WTC11 (cell line): ENCODE measurements at regions not wholly inside any gene's neighbourhood (a gene's known extent, or its start where the extent isn't known, plus 50 kb on each side); places are given as distances from the start of the nearest gene placed in this dataset.

Experiments used
- ATAC-seq: fragments of 200-7000 bp; cut with Tn5 transposase; 2 replicates; pipeline ENCODE4 v1.10.0; 2021; ENCODE audit warnings: mild to moderate bottlenecking, moderate library complexity
- CTCF ChIA-PET: fragments of 300-600 bp; sonication (Branson Sonifier 250); formaldehyde crosslinking; loops from one replicate; lab custom pipeline; 2021; ENCODE audit warnings: antibody characterized with exemption; lab: Charles Lee
- POLR2A ChIA-PET: fragments of 350-600 bp; sonication (Branson Sonifier 250); formaldehyde crosslinking; loops from one replicate; lab custom pipeline; 2021; ENCODE audit warnings: antibody characterized with exemption; lab: Charles Lee
- DNase-seq: peaks from one replicate; pipeline ENCODE4 v3.0.0; 2021; ENCODE audit warnings: low spot score
- H3K27ac Mint-ChIP-seq: 2 replicates; pipeline ENCODE4 v1.8.0; 2021; ENCODE audit warnings: mixed read lengths
- H3K27me3 Mint-ChIP-seq: 2 replicates; pipeline ENCODE4 v1.8.0; 2021; ENCODE audit warnings: low read depth, mild to moderate bottlenecking, moderate library complexity, mixed read lengths
- H3K36me3 Mint-ChIP-seq: 2 replicates; pipeline ENCODE4 v1.8.0; 2021; ENCODE audit warnings: mixed read lengths
- H3K4me1 Mint-ChIP-seq: 2 replicates; pipeline ENCODE4 v1.8.0; 2022; ENCODE audit warnings: mixed read lengths
- H3K4me3 Mint-ChIP-seq: 2 replicates; pipeline ENCODE4 v1.8.0; 2021; ENCODE audit warnings: mild to moderate bottlenecking, moderate library complexity, mixed read lengths
- H3K9me3 Mint-ChIP-seq: 2 replicates; pipeline ENCODE4 v1.8.0; 2021; ENCODE audit warnings: mixed read lengths
- CREB1 ChIP-seq: sonication (generic); formaldehyde crosslinking; IDR thresholded peaks from 2 replicates; pipeline ENCODE4 v1.8.0; 2023; ENCODE audit warnings: mild to moderate bottlenecking, missing genetic modification reagents
- E2F1 ChIP-seq: sonication (generic); formaldehyde crosslinking; IDR thresholded peaks from 2 replicates; pipeline ENCODE4 v1.8.0; 2022; ENCODE audit warnings: mild to moderate bottlenecking, missing genetic modification reagents
- FOXP4 ChIP-seq: sonication (generic); formaldehyde crosslinking; IDR thresholded peaks from 2 replicates; pipeline ENCODE4 v1.8.0; 2022; ENCODE audit warnings: mild to moderate bottlenecking, missing genetic modification reagents
- GTF2I ChIP-seq: fragments of 250-450 bp; sonication (Bioruptor Pico); conservative IDR thresholded peaks from 2 replicates; pipeline ENCODE4 v1.4.0; 2021; ENCODE audit warnings: mild to moderate bottlenecking
- JAZF1 ChIP-seq: fragments of 250-450 bp; sonication (Bioruptor Pico); IDR thresholded peaks from 2 replicates; pipeline ENCODE4 v1.9.0; 2021; ENCODE audit warnings: moderate library complexity, mild to moderate bottlenecking, inconsistent platforms
- MXD4 ChIP-seq: fragments of 250-450 bp; sonication (Bioruptor Pico); IDR thresholded peaks from 2 replicates; pipeline ENCODE4 v1.8.0; 2021; ENCODE audit warnings: mild to moderate bottlenecking, moderate library complexity, borderline replicate concordance
- NFE2L1 ChIP-seq: sonication (generic); formaldehyde crosslinking; IDR thresholded peaks from 2 replicates; pipeline ENCODE4 v1.8.1; 2023; ENCODE audit warnings: missing genetic modification reagents
- PRDM15 ChIP-seq: sonication (generic); formaldehyde crosslinking; IDR thresholded peaks from 2 replicates; pipeline ENCODE4 v1.8.0; 2022; ENCODE audit warnings: missing genetic modification reagents
- PREB ChIP-seq: sonication (generic); formaldehyde crosslinking; IDR thresholded peaks from 2 replicates; pipeline ENCODE4 v1.8.1; 2022; ENCODE audit warnings: mild to moderate bottlenecking, missing genetic modification reagents, moderate library complexity, borderline replicate concordance
- PRRX2 ChIP-seq: fragments of 250-450 bp; sonication (Bioruptor Pico); IDR thresholded peaks from 2 replicates; pipeline ENCODE4 v1.8.0; 2021; ENCODE audit warnings: mild to moderate bottlenecking
- SMAD4 ChIP-seq: sonication (generic); formaldehyde crosslinking; IDR thresholded peaks from 2 replicates; pipeline ENCODE4 v1.8.0; 2022; ENCODE audit warnings: mild to moderate bottlenecking, missing genetic modification reagents
- STAT6 ChIP-seq: sonication (generic); formaldehyde crosslinking; conservative IDR thresholded peaks from 2 replicates; pipeline ENCODE4 v1.8.1; 2023; ENCODE audit warnings: mild to moderate bottlenecking, low read depth, missing genetic modification reagents, moderate library complexity
- TCF7 ChIP-seq: sonication (generic); formaldehyde crosslinking; IDR thresholded peaks from 2 replicates; pipeline ENCODE4 v1.8.0; 2022; ENCODE audit warnings: mild to moderate bottlenecking, low read depth, missing genetic modification reagents, moderate library complexity
- TEAD1 ChIP-seq: sonication (generic); formaldehyde crosslinking; IDR thresholded peaks from 2 replicates; pipeline ENCODE4 v1.8.0; 2022; ENCODE audit warnings: mild to moderate bottlenecking, missing genetic modification reagents
- TEAD4 ChIP-seq: sonication (generic); formaldehyde crosslinking; IDR thresholded peaks from 2 replicates; pipeline ENCODE4 v1.8.0; 2022; ENCODE audit warnings: mild to moderate bottlenecking, missing genetic modification reagents
- ZNF232 ChIP-seq: sonication (generic); formaldehyde crosslinking; IDR thresholded peaks from 2 replicates; pipeline ENCODE4 v1.8.0; 2022; ENCODE audit warnings: mild to moderate bottlenecking, missing genetic modification reagents
- ZNF263 ChIP-seq: sonication (generic); formaldehyde crosslinking; IDR thresholded peaks from 2 replicates; pipeline ENCODE4 v1.8.1; 2022; ENCODE audit warnings: low read depth, mild to moderate bottlenecking, moderate library complexity, missing genetic modification reagents
- ZNF281 ChIP-seq: sonication (generic); formaldehyde crosslinking; IDR thresholded peaks from 2 replicates; pipeline ENCODE4 v1.8.0; 2023; ENCODE audit warnings: mild to moderate bottlenecking, missing genetic modification reagents
- ZNF396 ChIP-seq: fragments of 250-450 bp; sonication (Bioruptor Pico); IDR thresholded peaks from 2 replicates; pipeline ENCODE4 v1.8.0; 2021; ENCODE audit warnings: mild to moderate bottlenecking, moderate library complexity, borderline replicate concordance

GRCh38 chr16:8483396-8483795 lies 106.9 kb downstream of the TMEM114 start:
- CTCF ChIA-PET: no interaction called here
- H3K4me3 Mint-ChIP-seq: no peak overlapping the region
- no peak for TF ChIP-seq STAT6
- TF ChIP-seq ZNF263 (CRISPR knock-in tag): no peak
- TF ChIP-seq TEAD1 (CRISPR knock-in tag): no peak
- TF ChIP-seq ZNF232 (CRISPR knock-in tag): no peak
- TF ChIP-seq ZNF281 (CRISPR knock-in tag): no peak
- no peak for TF ChIP-seq TEAD4 (CRISPR knock-in tag)
- TF ChIP-seq PREB (CRISPR knock-in tag): no peak
- no peak for TF ChIP-seq NFE2L1
- no peak for TF ChIP-seq GTF2I (CRISPR knock-in tag)
- no peak for TF ChIP-seq CREB1 (CRISPR knock-in tag)
- no peak for TF ChIP-seq ZNF396 (CRISPR knock-in tag)
- TF ChIP-seq, all 79 proteins: peak for 0
- Mint-ChIP-seq H3K9me3 (peaks cover 90% of the 10 kb centered on the region), H3K4me1 (no peaks in the 10 kb centered on the region), H3K36me3 (peaks cover 66% of the 10 kb centered on the region), H3K27ac (no peak overlapping the region), H3K27me3 (peaks cover 26% of the 10 kb centered on the region)
- ATAC-seq (no peak), DNase-seq (no peak)
- POLR2A ChIA-PET: no interaction called here

- CTCF ChIA-PET: no interaction called here
- Mint-ChIP-seq H3K27ac (no peak overlapping the region), H3K9me3 (peaks cover 87% of the 10 kb centered on the region), H3K4me3 (no peak overlapping the region), H3K27me3 (peaks cover 27% of the 10 kb centered on the region), H3K4me1 (no peaks in the 10 kb centered on the region), H3K36me3 (peaks cover 64% of the 10 kb centered on the region)
- ATAC-seq (no peak), DNase-seq (no peak)
- POLR2A ChIA-PET: no interaction called here
- TF ChIP-seq PRDM15 (CRISPR knock-in tag): no peak
- TF ChIP-seq FOXP4: no peak
- no peak for TF ChIP-seq E2F1
- TF ChIP-seq TCF7: no peak
- no peak for TF ChIP-seq MXD4 (CRISPR knock-in tag)
- TF ChIP-seq SMAD4: no peak
- no peak for TF ChIP-seq PRRX2
- TF ChIP-seq JAZF1 (CRISPR knock-in tag): no peak
These were observed 108.5 kb downstream of the TMEM114 start for GRCh38 chr16:8481810-8482209.
